Gastrocnemius medialis (tissue), 4 donors: ENCODE measurements at regions not wholly inside any gene's neighbourhood (a gene's known extent, or its start where the extent isn't known, plus 50 kb on each side); places are given as distances from the start of the nearest gene placed in this dataset.

Experiments used
- ATAC-seq, 2 donors: fragments of 150-250 bp; one replicate each; pipeline ENCODE4 v1.9.1; 2016
- DNase-seq, 2 donors: peaks; one replicate each; pipeline ENCODE4 v3.0.0-alpha.2; 2019
- H3K27ac ChIP-seq, 4 donors: fragments of 200-600 bp; sonication (generic); 1 replicate in 1 of 4; 2 replicates in 3 of 4; pipeline ENCODE4 v1.5.1; 2016 to 2018; ENCODE audit warnings: mild to moderate bottlenecking in 2 of 4, moderate library complexity in 1 of 4
- H3K27me3 ChIP-seq, 3 donors: fragments of 200-600 bp; sonication (generic) in 2 of 3; 1 replicate in 1 of 3; 2 replicates in 2 of 3; pipeline versions ENCODE4 v1.5.1 to v1.6.0; 2016 to 2019; ENCODE audit warnings: mild to moderate bottlenecking in 1 of 3, moderate library complexity in 1 of 3
- H3K36me3 ChIP-seq, 2 donors: fragments of 200-600 bp; sonication (generic) in 1 of 2; one replicate each; pipeline ENCODE4 v1.5.1; 2017 to 2018
- H3K4me1 ChIP-seq, 2 donors: fragments of 200-600 bp; sonication (generic) in 1 of 2; one replicate each; pipeline ENCODE4 v1.5.1; 2016 to 2017; ENCODE audit warnings: mild to moderate bottlenecking in 2 of 2
- H3K4me3 ChIP-seq, 4 donors: fragments of 200-600 bp; sonication (generic) in 3 of 4; 1 replicate in 1 of 4; 2 replicates in 3 of 4; pipeline ENCODE4 v1.5.1; 2016 to 2019; ENCODE audit warnings: mild to moderate bottlenecking in 2 of 4
- H3K9me3 ChIP-seq, 3 donors: fragments of 200-600 bp; sonication (generic) in 2 of 3; 1 replicate in 1 of 3; 2 replicates in 2 of 3; pipeline ENCODE4 v1.5.1; 2016 to 2019
- CTCF ChIP-seq, 5 experiments: fragments of 450-650 bp in 3 of 5; fragments of 200-600 bp in 2 of 5; sonication (generic) in 2 of 5; IDR thresholded peaks in 4 of 5; conservative IDR thresholded peaks in 1 of 5; 1 replicate in 4 of 5; 2 replicates in 1 of 5; pipeline ENCODE4 v1.5.1; 2016 to 2019; ENCODE audit warnings: antibody characterized with exemption in 5 of 5, mild to moderate bottlenecking in 3 of 5, moderate library complexity in 3 of 5
- POLR2A ChIP-seq, 2 donors: fragments of 450-650 bp; IDR thresholded peaks; one replicate each; pipeline ENCODE4 v1.6.1; 2017; ENCODE audit warnings: antibody characterized with exemption in 2 of 2, mild to moderate bottlenecking in 2 of 2, moderate library complexity in 2 of 2
- in situ Hi-C, 4 donors: fragments of 200-750 bp; cut with MboI; loops; one replicate each; pipeline versions ENCODE4 v1.15.0 to v1.8.0; 2017; ENCODE audit warnings: low sequenced_read_pairs in 4 of 4
- intact Hi-C: fragments of 100-400 bp; cut with DNase I; formaldehyde crosslinking; loops from one replicate; pipeline ENCODE4 v1.15.1; 2023; ENCODE audit warnings: low total_unique reads

GRCh38 chr10:107931808-107932207 is 767.3 kb upstream of the SORCS1 start:
- Histone ChIP-seq H3K36me3 (no peaks in the 10 kb centered on the region), H3K9me3 (no peaks in the 10 kb centered on the region), H3K4me1 (no peaks in the 10 kb centered on the region), H3K27ac (no peak overlapping the region), H3K27me3 (no peaks in the 10 kb centered on the region), H3K4me3 (no peak overlapping the region)
- no peak for DNase-seq
- TF ChIP-seq POLR2A (IDR thresholded peaks at IDR 0.05), result no peak
- TF ChIP-seq CTCF (IDR thresholded peaks at IDR 0.05 in 4 of 5, conservative IDR thresholded peaks at IDR 0.05 in 1 of 5), result no peak
- in situ Hi-C loops (no loop called here), intact Hi-C loops (no loop called here)
- ATAC-seq, result no peak

DNA sequence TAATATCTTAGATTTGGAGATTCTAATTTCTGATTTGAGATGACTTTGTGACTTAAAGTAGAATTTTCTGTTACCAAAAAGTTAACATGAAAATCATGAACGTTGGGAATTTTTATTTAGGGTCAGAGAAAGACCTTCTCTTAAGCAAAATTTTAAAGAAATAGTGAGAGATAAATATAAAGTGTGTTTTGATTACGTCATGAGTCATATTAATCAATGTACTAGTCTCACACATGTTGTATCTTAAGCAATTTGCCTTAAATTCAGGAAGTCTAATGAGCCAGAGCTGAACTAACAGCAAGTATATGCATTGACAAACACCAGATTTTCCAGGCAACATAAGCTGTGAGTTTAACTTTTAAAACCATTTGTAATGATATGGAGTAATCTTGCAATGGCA is 765.5 kb upstream of the SORCS1 start:
- intact Hi-C loops (no loop called here), in situ Hi-C loops (no loop called here)
- Histone ChIP-seq H3K27ac (no peak overlapping the region), H3K4me1 (no peaks in the 10 kb centered on the region), H3K4me3 (no peak overlapping the region), H3K9me3 (no peaks in the 10 kb centered on the region), H3K36me3 (no peaks in the 10 kb centered on the region), H3K27me3 (no peaks in the 10 kb centered on the region)
- DNase-seq (no peak), ATAC-seq (no peak)
- no peak for TF ChIP-seq POLR2A (IDR thresholded peaks at IDR 0.05)
- no peak for TF ChIP-seq CTCF (IDR thresholded peaks at IDR 0.05 in 4 of 5, conservative IDR thresholded peaks at IDR 0.05 in 1 of 5)

DNA sequence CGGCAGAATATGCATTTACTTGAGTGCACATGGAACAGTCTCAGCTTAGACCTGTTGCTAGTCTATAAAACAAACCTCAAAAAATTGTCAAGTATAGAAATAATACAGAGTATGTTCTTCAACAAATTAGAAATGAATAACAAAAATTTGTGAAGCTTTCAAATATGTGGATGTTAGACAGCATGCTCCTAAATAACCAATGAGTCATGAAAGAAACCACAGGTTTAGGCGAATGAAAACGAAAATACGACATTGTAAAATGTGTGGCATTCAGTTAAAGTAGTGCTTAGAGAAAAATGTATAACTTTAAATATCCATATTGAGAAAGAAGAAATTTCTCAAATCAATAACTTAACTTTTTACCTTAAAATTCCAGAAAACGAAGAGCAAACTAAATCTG is 760.0 kb upstream of the SORCS1 start:
- intact Hi-C loops, result no loop called here

DNA sequence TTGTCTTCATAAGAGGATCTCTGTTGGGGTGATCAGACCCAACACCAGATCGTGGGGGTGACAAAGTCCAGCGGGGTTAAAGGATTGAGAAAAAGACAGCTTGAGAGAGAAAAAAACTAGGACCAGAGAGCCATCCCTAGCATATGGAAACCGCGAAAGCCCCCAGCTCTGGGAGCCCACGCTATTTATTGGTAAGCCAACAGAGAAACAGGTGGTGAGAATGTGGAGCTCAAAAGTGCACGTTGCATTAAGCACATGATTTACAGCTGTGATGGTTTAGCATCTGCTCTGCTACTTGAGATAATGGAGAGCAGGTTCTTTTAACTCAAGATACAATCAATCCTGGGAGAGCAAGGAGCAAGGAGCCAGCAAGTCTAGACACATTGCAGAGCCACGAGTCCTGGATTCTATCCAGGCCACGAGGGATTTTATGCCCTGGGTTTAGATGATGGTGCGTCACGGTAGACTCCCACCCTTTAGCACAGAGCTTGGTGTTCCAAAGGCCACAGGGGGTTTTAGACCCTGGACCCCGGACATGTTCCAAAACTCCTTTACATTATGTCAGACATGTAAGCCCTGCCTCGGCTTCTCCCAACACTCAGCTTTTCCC is 755.2 kb upstream of the SORCS1 start:
- in situ Hi-C loops, result no loop called here

More for the DNA sequence above, 760.0 kb upstream of the SORCS1 start:
- Histone ChIP-seq H3K27me3 (no peaks in the 10 kb centered on the region), H3K4me1 (no peaks in the 10 kb centered on the region), H3K27ac (no peak overlapping the region), H3K9me3 (no peaks in the 10 kb centered on the region), H3K4me3 (no peak overlapping the region), H3K36me3 (no peaks in the 10 kb centered on the region)
- ATAC-seq (no peak), DNase-seq (no peak)
- in situ Hi-C loops, result no loop called here
- TF ChIP-seq POLR2A (IDR thresholded peaks at IDR 0.05), result no peak
- TF ChIP-seq CTCF (IDR thresholded peaks at IDR 0.05 in 4 of 5, conservative IDR thresholded peaks at IDR 0.05 in 1 of 5), result no peak

More for the DNA sequence above, 755.2 kb upstream of the SORCS1 start:
- Histone ChIP-seq H3K27me3 (peaks cover 0 to 9% (median 8%) of the 10 kb centered on the region in 3 donors), H3K4me3 (no peak overlapping the region), H3K9me3 (no peaks in the 10 kb centered on the region), H3K4me1 (no peaks in the 10 kb centered on the region), H3K27ac (no peak overlapping the region), H3K36me3 (no peaks in the 10 kb centered on the region)
- TF ChIP-seq POLR2A (IDR thresholded peaks at IDR 0.05) (no peak), CTCF (IDR thresholded peaks at IDR 0.05 in 4 of 5, conservative IDR thresholded peaks at IDR 0.05 in 1 of 5) (no peak)
- intact Hi-C loops, result no loop called here
- DNase-seq, result no peak
- no peak for ATAC-seq
